Parathyroid adenoma (tissue), 2 donors: ENCODE measurements at regions not wholly inside any gene's neighbourhood (a gene's known extent, or its start where the extent isn't known, plus 50 kb on each side); places are given as distances from the start of the nearest gene placed in this dataset.

ENCODE experiments used
- H2AFZ ChIP-seq: fragments of 300-600 bp; sonication (generic); one replicate; pipeline ENCODE4 v1.7.0; 2017; ENCODE audit warnings: antibody characterized with exemption, mild to moderate bottlenecking
- H3K27ac ChIP-seq: fragments of 300-600 bp; sonication (generic); one replicate; pipeline ENCODE4 v1.7.0; 2017
- H3K27me3 ChIP-seq: fragments of 300-600 bp; sonication (generic); one replicate; pipeline ENCODE4 v1.7.0; 2017; ENCODE audit warnings: low read length; ENCODE audit not compliant: control insufficient read depth, insufficient read depth
- H3K36me3 ChIP-seq: fragments of 300-600 bp; sonication (generic); one replicate; pipeline ENCODE4 v1.7.0; 2017; ENCODE audit warnings: low read length; ENCODE audit not compliant: control insufficient read depth, insufficient read depth
- H3K4me1 ChIP-seq: fragments of 300-600 bp; sonication (generic); one replicate; pipeline ENCODE4 v1.7.0; 2017; ENCODE audit warnings: control low read depth
- H3K4me2 ChIP-seq: fragments of 300-600 bp; sonication (generic); one replicate; pipeline ENCODE4 v1.7.0; 2017; ENCODE audit warnings: low read length
- H3K4me3 ChIP-seq: fragments of 300-600 bp; sonication (generic); one replicate; pipeline ENCODE4 v1.7.0; 2017; ENCODE audit warnings: low read depth, low read length
- H3K79me2 ChIP-seq: fragments of 300-600 bp; sonication (generic); one replicate; pipeline ENCODE4 v1.7.0; 2017; ENCODE audit warnings: control low read depth
- H3K9ac ChIP-seq: fragments of 300-600 bp; sonication (generic); one replicate; pipeline ENCODE4 v1.7.0; 2017; ENCODE audit warnings: mild to moderate bottlenecking
- H3K9me3 ChIP-seq: fragments of 300-600 bp; sonication (generic); one replicate; pipeline ENCODE4 v1.7.0; 2017; ENCODE audit warnings: low read length; ENCODE audit not compliant: control insufficient read depth
- TF ChIP-seq, protein P1 (sequence below): fragments of 300-600 bp; sonication (generic); IDR thresholded peaks from one replicate; pipeline ENCODE4 v1.7.0; 2017; ENCODE audit warnings: antibody characterized with exemption, mild to moderate bottlenecking
- donor health status: primary hyperparathyroidism.

DNA sequence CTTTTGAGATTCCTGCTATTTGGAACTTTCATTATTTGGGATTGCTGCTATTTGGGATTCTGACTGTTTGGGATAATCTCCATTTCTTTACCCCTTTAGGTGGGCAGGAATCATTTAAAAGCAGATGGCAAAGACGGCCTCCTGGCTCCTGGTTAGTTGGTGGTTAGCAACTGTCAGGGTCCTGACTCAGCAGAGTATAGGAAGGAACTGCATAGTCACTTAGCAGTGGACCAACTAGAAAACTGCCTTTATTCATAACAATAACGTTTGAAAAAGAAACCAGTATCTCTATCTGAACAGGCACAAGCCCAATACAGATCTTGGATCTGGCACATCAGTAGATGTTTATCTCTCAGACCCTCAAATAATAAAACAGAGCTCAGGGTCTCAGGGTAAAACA is 469.7 kb upstream of the FGF16 start:
- H3K4me3 ChIP-seq, result no peak overlapping the region
- H3K9me3 ChIP-seq, result no peaks in the 10 kb centered on the region
- no peak overlapping the region for H2AFZ ChIP-seq
- no peaks in the 10 kb centered on the region for H3K36me3 ChIP-seq
- H3K27ac ChIP-seq, result no peak overlapping the region
- no peak overlapping the region for H3K9ac ChIP-seq
- TF ChIP-seq, protein P1, sequence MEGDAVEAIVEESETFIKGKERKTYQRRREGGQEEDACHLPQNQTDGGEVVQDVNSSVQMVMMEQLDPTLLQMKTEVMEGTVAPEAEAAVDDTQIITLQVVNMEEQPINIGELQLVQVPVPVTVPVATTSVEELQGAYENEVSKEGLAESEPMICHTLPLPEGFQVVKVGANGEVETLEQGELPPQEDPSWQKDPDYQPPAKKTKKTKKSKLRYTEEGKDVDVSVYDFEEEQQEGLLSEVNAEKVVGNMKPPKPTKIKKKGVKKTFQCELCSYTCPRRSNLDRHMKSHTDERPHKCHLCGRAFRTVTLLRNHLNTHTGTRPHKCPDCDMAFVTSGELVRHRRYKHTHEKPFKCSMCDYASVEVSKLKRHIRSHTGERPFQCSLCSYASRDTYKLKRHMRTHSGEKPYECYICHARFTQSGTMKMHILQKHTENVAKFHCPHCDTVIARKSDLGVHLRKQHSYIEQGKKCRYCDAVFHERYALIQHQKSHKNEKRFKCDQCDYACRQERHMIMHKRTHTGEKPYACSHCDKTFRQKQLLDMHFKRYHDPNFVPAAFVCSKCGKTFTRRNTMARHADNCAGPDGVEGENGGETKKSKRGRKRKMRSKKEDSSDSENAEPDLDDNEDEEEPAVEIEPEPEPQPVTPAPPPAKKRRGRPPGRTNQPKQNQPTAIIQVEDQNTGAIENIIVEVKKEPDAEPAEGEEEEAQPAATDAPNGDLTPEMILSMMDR, result no peak
- no peak overlapping the region for H3K4me2 ChIP-seq
- no peaks in the 10 kb centered on the region for H3K27me3 ChIP-seq
- no peaks in the 10 kb centered on the region for H3K4me1 ChIP-seq
- H3K79me2 ChIP-seq, result no peaks in the 10 kb centered on the region

DNA sequence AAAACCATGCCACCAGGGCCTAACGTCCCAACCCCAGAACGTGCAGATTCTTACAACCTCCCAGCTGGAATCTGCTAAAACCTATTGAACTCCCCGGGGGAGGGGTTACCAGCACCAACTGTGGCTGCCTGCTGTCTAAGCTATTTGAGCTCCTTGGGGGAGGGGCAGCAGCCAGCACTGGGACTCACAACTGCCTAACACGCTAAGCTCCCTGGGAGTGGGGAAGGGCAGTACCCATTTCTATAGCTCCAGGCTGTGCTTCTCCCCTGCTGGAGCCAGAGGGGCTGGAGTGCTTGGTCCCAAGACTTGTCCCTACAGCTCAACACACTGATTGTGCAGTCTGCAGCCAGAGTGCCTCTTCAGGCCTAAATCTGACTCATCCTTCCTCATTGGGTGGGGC is 459.8 kb upstream of the FGF16 start:
- no peak overlapping the region for H3K27ac ChIP-seq
- H3K36me3 ChIP-seq, result no peaks in the 10 kb centered on the region
- H3K4me1 ChIP-seq, result no peaks in the 10 kb centered on the region
- H3K27me3 ChIP-seq, result no peaks in the 10 kb centered on the region
- no peak overlapping the region for H3K4me2 ChIP-seq
- no peak overlapping the region for H2AFZ ChIP-seq
- H3K9me3 ChIP-seq, result no peaks in the 10 kb centered on the region
- TF ChIP-seq, protein P1, result no peak
- H3K9ac ChIP-seq, result no peak overlapping the region
- H3K79me2 ChIP-seq, result no peaks in the 10 kb centered on the region
- H3K4me3 ChIP-seq, result no peak overlapping the region

DNA sequence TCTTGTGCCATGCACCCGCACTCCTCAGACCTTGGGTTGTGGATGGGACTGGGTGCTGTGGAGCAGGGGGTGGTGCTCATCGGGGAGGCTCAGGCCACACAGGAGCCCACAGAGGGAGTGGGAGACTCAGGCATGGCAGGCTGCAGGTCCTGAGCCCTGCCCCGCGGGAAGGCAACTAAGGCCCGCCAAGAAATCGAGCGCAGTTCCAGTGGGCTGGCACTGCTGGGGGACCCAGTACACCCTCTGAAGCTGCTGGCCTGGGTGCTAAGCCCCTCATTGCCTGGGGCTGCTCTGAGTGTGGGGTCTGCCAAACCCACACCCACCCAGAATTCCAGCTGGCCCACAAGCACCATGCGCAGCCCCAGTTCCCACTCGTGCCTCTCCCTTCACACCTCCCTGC is 450.5 kb upstream of the FGF16 start:
- H3K36me3 ChIP-seq, result no peaks in the 10 kb centered on the region
- H3K9me3 ChIP-seq, result no peaks in the 10 kb centered on the region
- no peaks in the 10 kb centered on the region for H3K27me3 ChIP-seq
- no peaks in the 10 kb centered on the region for H3K79me2 ChIP-seq
- H3K27ac ChIP-seq, result no peak overlapping the region
- no peak overlapping the region for H3K4me2 ChIP-seq
- TF ChIP-seq, protein P1, result no peak
- H2AFZ ChIP-seq, result no peak overlapping the region
- H3K9ac ChIP-seq, result no peak overlapping the region
- H3K4me1 ChIP-seq, result no peaks in the 10 kb centered on the region
- no peak overlapping the region for H3K4me3 ChIP-seq

DNA sequence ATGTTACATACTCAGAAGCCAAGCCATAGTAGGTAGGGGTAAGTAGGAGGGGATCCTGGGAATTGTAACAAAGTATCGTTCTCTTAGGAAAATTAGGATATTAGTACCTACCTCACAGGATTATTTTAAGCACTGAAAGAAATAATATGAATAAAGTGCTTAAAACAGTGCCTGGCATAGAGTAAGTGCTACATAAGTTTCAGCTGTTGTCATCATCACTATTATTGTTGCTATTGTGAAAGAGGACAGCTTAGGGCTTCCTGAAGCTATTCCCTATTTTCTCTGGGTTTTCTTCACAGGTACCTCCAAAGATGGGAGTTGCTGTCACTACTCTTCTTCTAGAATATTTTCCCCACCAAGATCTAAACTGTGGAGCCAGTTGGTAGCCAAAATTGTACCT is 443.7 kb upstream of the FGF16 start:
- no peak overlapping the region for H3K4me2 ChIP-seq
- no peaks in the 10 kb centered on the region for H3K36me3 ChIP-seq
- H2AFZ ChIP-seq, result no peak overlapping the region
- no peaks in the 10 kb centered on the region for H3K4me1 ChIP-seq
- H3K27me3 ChIP-seq, result no peaks in the 10 kb centered on the region
- H3K27ac ChIP-seq, result no peak overlapping the region
- H3K4me3 ChIP-seq, result no peak overlapping the region
- H3K9me3 ChIP-seq, result no peaks in the 10 kb centered on the region
- TF ChIP-seq, protein P1, result no peak
- H3K9ac ChIP-seq, result no peak overlapping the region
- no peaks in the 10 kb centered on the region for H3K79me2 ChIP-seq

DNA sequence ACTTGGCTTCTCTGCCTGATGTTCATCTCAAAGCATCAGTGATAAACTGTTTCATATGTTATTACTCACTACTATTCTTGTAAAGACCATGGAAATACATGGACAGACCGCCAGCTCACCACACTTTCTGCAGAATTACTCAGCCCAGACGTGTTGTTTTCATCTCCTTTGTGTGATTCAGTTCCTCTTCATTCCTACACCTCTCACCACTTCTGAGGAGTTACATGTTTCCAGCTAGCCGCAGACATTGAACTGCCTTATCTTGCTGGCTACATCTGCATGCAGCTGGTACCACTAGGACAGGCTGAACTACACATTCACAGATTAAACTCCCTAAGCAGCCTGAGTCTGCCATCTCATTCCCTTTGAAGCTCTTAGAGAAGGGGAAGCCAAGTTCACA is 443.2 kb upstream of the FGF16 start:
- no peaks in the 10 kb centered on the region for H3K4me1 ChIP-seq
- H3K27me3 ChIP-seq, result no peaks in the 10 kb centered on the region
- no peak overlapping the region for H3K4me2 ChIP-seq
- TF ChIP-seq, protein P1, result no peak
- H3K79me2 ChIP-seq, result no peaks in the 10 kb centered on the region
- H3K9me3 ChIP-seq, result no peaks in the 10 kb centered on the region
- no peak overlapping the region for H2AFZ ChIP-seq
- H3K27ac ChIP-seq, result no peak overlapping the region
- H3K4me3 ChIP-seq, result no peak overlapping the region
- no peaks in the 10 kb centered on the region for H3K36me3 ChIP-seq
- H3K9ac ChIP-seq, result no peak overlapping the region
